GM21825 (cell line): ENCODE measurements at regions not wholly inside any gene's neighbourhood (a gene's known extent, or its start where the extent isn't known, plus 50 kb on each side); places are given as distances from the start of the nearest gene placed in this dataset.
"Not testable (repeated sequence)": the region's sequence is repeated elsewhere in the genome, so short reads cannot be mapped to it uniquely, and the experiment has no call there.

Source experiments
- ATAC-seq: cut with Tn5 transposase; IDR thresholded peaks from one replicate; pipeline ENCODE4 v1.9.1; 2021; ENCODE audit warnings: mild to moderate bottlenecking, moderate library complexity; ENCODE audit not compliant: unreplicated experiment

DNA sequence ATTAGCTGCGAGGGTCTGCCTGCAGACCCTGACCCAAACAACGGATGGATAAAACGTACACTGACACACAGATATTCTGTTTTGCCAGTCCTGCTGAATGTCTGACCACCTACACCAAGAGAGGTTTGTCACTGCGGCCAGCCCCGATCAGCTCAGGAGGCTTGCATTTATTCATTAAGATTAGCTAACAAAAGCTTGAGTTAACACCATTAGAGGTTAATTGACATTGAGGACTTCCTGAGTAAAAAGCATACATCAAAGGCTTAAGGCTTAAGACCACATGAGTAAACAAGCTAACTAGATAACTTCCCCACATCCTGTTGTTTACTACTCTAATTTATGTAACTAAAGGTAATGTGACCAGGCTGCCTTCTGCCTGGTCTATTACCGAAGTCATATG, 198.1 kb upstream of the TRPC7 start:
- ATAC-seq = no peak

DNA sequence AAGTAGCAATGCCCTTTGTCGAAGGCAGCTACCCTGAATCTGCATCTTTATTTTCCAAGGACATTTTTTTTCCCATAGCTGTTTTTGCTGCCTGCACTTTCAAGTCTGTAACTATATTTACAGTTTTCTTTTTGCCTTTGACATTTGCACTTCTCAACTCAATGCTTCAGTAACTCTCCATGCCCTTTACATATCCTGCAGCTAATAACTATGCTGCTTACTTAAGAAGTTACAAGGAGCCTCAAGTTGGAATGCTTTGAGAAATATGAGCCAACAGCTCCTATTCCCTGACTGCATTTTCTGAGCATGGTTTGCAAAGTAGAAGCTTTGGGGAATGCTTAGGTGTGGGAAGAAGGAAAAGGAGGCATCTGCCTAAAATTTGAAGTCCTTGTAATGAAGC, 194.8 kb upstream of the TRPC7 start:
- ATAC-seq = no peak

DNA sequence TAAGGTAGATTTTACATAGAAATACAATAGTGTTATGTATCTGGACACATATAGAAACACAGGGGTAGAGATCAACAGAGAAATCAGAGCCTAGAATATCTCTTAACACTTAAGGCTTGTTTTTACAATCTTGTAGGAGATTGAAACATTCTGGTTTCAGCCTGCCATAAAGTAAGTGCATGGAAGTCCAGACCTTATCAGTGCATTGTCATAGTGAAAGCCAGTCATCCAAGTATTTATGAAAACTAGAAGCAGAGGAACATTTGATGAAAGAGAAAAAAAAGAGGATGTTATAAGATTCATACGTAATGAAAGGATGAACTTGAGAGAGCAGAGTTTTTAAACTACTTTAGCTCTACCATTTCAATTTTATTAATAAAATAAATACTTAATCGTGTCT, 194.3 kb upstream of the TRPC7 start:
- no peak for ATAC-seq

DNA sequence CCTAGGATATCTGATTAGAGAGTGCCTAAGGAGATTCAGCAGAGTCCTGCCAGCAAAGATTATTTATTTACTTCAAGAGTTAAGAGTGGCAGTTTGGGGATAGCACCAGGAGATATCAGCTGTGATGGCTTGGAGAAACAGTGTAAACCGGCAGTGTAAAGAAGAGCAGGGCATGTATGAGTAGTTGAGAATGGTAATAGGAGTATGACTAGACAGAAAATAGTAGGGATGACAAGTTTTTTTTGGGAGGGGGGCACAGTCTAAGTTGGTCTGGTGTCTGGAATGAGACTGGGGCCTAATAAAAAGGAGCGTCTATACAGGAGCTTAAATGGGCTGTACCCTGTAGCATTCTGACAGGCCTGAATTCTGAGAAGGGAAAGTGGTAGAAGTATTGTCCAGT, 181.8 kb upstream of the TRPC7 start:
- ATAC-seq = not testable (repeated sequence)

DNA sequence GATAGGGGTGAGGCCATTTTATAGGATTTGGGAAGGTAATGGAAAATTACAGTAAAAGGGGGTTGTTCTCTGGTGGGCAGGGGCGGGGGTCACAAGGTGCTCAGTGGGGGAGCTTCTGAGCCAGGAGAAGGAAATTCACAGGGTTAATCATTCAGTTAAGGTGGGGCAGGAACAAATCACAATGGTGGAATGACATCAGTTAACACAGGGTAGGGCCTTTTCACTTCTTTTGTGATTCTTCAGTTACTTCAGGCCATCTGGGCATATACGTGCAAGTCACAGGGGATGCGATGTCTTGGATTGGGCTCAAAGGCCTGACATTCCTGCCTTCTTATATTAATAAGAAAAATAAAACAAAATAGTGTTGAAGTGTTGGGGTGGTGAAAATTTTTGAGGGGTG, 181.1 kb upstream of the TRPC7 start:
- not testable (repeated sequence) for ATAC-seq

DNA sequence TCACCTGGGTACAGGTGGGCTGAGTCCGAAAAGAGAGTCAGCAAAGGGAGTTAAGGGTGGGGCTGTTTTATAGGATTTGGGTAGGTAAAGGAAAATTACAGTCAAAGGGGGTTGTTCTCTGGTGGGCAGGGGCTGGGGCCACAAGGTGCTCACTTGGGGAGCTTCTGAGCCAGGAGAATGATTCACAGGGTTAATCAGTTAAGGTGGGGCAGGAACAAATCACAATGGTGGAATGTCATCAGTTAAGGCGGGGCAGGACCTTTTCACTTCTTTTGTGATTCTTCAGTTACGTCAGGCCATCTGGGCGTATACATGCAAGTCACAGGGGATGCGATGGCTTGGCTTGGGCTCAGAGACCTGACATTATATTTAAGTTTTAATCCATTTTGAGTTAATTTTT, 179.7 kb upstream of the TRPC7 start:
- not testable (repeated sequence) for ATAC-seq

DNA sequence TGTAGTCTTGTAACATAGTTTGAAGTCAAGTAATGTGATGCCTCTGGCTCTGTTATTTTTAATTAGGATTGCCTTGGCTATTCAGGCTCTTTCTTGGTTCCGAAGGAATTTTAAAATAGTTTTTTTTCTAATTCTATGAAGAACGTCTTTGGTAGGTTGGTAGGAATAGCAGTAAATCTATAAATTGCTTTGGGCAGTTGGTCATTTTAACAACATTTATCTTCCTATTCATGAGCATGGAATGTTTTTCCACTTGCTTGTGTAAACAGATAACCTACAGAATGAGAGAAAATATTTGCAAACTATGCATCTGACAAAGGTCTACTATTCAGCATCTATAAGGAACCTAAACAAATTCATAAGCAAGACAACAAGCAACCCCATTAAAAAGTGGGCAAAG, 173.2 kb upstream of the TRPC7 start:
- ATAC-seq = no peak

DNA sequence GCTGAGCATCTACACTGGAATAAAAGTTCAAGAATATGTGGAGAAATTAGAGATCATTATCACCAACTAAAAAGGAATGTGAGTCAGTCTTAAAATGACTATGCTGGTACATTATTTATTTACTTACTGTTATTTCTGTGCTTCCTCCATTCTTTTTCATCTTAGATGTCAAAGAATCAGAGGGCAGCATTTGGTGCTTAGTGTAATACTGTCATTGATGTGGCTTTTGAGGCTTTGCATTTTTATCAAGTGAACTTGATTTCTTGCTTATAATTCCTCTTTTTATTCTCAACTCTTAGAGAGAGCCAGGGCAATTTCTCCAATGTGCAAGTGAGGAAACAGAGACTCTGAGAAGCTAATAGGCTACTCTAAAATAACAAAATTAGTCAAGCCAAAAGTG, 163.7 kb upstream of the TRPC7 start:
- no peak for ATAC-seq

DNA sequence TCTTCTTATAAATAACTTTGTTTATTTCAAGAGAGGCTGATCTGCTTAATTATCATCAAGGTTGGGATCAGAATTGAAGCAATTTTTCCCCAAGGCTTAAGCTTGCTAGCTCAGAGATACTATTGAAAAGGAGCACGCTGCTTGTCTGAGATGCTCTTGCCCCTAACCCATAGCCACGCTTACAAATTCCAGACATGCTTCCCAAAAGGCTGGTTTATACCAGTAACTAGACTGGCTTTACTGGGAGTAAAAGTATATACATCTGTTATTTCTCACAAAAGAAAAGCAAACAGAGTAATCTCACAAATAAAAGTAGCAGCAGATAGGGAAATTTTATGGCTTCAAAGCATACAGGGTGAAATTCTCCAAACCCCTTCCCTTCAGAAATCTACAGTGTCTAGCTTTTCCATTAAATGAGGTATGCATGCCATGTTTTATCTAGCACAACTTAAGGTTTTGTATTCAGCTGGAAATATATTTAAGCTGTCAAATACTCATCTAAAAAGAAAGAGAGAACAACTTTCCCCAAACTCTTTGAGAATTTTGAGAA, 163.2 kb upstream of the TRPC7 start:
- no peak for ATAC-seq

DNA sequence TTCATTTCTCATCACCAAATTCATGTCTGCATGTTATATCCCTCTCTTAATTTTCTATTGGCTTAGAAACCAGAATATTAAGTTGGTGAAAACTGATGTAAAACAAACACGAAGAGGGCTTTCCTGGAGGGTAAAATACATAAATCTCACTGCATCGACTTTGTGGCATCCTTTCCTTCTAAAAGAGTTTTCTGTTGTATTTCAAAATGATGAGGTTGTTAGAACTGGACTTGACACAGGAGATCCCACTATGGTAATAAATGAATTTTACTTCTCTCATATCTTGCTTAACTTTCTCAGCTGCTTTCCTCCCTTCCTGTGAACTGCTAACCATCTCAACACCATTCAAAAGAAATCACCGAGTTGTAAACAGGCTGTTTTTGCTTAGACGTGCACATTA, 162.0 kb upstream of the TRPC7 start:
- no peak for ATAC-seq

DNA sequence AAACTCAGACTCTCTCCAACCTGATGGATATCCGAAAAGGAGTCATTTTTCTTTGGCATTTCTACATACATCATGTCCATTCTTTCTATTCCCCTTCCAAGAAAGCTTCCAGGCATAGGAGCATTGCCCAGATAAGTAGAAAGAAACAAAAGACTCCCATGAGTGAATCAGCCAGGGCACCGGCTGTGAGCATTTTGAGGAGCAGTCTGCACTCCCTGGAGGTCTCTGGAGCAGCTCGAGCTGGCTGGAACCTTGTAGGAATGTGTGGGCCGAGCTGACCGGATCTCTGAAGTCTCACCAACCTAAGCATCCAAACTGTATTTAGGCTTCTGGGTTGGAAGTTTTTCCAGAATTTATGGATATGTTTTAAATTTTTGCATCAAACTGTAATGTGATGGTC, 161.4 kb upstream of the TRPC7 start:
- no peak for ATAC-seq

DNA sequence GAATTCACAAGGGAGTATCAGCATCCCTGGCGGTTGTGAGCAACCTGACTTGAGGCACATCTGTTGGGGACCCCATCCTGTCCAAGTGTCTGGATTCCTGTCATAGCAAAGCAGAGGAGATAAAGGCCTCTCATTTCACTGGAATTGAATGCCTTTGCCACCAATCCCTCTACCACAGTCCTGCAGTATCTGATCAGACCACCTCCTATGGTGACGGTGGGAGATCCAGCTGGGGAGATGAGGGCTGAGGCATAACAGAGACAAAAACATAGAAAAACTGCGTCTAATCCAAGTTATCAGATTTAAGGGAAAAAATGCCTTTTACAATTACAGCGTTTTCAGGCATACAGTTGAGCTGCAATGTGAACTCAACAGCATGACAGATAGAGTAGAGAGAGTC, 160.7 kb upstream of the TRPC7 start:
- no peak for ATAC-seq

DNA sequence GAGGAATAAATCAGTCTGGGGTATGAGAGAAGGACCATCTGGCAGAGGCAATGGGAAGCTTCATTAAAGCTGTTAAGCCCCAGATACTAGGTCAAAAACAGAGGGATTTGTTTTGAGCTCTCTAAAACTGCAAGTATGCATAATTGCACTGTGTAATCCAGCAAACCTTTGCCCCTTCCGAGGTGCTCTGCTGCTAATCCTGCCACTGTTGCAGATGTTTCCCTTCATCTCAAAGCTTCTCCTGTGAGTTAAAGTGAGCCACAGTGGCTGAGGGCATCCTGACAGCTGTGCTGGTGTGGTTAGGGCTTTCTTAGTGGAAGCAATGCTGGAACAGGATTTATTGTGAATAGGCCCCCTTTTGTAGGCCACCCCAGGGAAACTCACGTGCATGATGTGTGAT, 160.3 kb upstream of the TRPC7 start:
- ATAC-seq = no peak

DNA sequence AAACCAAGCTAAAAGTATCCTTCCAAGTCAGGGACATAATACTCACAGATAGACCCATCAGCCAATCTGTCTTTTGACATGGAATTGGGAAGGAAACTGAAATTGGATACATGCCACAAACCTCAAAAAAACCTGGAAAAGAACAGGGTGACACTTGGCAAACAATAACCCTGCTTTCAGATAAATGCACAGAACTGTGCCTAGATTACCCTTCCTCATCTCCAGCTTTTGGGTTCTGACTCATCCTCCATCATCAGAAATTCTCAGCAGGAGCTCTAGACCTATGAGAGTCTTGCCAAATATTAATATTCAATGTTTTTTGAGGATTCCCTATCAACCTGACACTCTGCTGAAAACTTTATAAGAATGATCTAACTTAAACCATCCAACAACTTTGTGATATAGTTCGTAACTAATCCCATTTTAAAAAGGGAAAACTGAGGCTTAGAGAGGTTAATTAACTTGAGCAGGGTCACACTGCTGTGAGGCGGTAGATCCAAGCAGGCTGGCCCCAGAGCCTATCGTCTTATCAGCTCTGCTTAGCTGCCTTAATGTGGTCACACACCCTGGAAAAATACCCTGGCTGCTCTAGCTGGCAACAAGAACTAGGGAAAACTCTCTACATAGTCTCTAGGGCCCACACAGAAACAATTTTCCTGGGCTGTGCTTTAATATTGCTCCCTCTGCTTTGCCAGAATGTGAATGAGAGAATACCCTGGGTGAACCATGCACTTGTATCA, 157.0 kb upstream of the TRPC7 start:
- ATAC-seq = no peak

DNA sequence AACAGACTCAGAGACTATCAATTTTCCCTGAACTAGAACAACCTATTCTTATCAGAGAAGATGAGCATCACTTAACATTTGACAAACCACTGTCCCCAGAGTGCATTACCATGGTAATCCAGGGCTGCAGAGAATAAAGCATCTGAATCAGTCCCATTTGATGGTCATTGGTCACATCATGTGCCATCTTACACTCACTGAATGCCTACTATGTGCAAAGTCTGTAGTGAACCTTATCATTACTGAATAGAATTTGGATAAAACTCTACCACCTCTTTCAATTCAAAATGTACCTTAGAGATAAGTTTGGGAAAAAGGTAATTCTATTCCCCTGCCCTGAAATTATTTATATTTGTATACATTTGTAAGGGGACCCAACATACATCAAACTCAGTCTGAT, 156.4 kb upstream of the TRPC7 start:
- ATAC-seq = no peak

DNA sequence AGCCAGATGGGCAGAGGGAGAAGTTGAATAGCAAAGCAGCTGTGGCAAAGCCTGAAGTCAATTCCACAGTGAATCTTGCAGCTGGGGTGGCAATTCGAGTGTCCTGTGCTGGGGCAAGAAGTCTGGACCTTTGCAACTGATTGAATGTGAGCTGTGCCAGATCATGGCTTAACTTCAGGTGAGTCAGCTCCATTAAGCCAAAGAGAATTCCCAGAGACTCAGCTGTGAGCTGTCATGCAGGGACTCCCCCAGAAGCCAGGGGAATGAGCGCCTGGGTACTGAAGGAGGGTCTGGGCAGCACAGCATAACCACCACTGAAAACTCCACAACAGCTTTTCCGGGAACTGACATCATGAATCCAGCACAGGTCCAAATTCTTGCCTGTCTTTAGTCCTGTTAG, 153.5 kb upstream of the TRPC7 start:
- no peak for ATAC-seq

DNA sequence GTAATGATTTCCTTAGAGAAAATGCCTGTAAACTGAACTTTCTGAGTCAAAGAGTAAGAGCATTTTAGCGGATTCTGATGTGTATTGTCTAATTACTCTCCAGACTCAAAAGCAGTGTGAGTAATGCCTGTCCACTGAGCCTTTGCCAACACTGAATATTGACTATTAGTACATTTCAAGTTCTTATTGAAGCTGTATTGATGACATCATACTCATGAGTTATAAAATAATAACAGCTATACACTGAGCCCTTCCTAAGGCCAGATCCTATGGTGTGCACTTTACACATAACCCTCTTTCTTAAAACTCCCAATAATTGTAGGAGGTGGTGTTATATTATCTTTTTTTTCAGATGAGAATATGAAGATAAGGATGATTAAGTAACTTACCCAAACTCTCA, 152.8 kb upstream of the TRPC7 start:
- ATAC-seq = no peak

DNA sequence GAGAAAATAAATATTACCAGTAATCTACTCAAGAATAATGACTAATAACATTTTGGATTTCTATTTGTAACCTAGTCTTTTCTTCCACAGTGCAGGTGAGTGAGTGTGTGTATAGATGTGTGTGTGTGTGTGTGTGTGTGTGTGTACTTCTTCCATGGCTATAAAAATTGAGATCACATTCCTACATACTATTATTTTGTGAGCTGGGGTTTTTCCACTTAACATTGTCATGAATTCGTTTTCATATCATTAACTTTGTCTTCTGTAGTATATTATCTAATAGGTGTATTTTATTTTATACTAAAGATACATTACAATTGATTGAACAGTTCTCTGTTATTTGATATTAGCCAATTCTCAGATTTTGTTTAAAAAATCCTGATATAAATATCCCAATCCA, 152.4 kb upstream of the TRPC7 start:
- ATAC-seq = no peak

DNA sequence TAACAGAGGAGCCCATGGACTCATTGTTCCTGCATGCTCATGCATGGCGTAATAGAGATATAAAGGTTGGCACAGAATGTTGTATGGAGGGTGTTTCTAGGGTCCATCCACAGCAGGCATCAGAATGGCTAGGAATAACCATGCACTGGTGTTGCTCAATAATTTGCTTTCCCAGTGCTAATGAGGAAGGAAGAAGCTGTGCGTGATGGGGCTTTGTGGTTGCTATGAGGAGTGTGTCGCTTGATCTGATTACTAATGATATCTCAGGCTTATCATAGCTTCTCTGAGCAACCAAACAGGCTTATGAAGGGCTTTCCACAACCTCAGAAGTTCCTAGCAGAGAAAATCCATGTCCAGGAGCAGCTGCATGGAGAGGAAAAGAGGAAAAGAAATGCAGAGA, 151.3 kb upstream of the TRPC7 start:
- no peak for ATAC-seq

DNA sequence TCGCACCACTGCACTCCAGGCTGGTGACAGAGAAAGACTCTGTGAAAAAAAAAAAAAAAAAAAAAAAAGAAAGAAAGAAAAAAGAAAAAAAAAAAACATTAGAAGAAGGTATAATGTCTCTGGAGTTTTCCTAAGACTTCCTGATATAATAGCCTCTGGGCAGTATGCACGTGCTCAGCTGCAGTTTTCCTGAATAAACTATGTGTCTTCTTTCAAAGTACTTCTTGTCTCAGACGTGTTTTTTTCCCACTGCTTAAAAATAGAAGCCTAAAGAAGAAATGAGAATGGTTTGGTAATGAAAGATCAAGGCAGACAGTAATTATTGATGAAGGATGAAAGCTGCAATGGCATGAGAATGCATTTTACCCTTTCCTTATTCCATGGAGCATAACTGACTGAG, 148.1 kb upstream of the TRPC7 start:
- ATAC-seq = no peak

DNA sequence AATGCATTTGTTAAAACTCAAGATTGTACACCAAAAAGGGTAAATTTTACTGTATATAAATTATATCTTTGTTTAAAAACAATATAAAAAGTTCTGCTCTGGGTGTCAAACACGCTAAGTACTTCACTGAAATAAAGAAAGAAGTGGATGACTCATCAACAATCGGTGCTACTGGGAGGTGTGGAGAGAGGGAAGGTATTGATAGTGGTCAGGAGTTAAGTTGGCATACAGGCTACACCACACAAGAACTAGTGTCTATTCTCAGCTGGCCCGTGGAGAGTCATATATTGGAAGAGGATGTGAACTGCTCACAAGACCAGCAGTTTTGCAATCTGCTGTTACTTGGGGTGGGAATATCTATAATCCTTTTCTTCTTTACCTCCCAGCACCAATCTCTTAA, 145.7 kb upstream of the TRPC7 start:
- no peak for ATAC-seq

DNA sequence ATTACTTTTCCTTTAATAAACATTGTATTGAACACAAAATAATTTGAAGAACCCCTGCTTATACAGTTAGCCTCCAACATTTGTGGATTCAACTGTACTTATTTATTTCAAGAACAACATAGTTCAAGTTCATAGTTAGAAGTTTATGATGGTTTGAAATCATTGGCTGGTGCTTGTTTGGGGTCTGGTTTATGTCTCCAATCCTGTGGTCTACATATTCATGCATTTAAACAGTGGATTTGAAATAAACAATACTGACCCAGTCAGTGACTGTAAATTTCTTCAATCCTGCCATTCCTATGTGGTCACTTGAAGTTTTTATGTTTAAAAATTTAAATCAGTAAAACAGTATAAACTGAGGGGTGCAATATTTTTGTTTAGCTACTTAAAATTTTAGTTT, 145.1 kb upstream of the TRPC7 start:
- no peak for ATAC-seq

DNA sequence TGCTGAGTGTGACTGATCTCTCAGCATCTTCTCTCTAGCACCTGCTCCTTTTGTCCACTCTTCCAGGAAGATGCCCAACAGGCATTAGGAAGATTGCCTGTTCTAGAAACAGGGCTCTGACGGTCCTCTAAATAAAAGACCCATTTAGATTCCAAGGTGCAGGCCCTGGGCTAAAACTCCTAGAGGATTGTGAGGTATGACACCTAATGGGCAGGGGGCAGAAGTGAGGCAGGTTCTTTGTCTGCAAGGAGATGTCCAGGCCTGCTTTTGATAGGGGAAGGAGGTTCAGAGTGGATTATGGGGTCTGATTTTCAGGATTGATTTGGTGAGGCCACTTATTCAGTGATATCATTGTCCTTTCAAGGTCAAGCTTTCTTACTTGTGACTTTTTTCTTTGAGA, 140.8 kb upstream of the TRPC7 start:
- no peak for ATAC-seq
